ENCODE measurements at regions not wholly inside any gene's neighbourhood (a gene's known extent, or its start where the extent isn't known, plus 50 kb on each side); places are given as distances from the start of the nearest gene placed in this dataset.

- ATAC-seq (ENCODE audit: low read depth) (no peak), DNase-seq (no peak)
- Mint-ChIP-seq H3K9me3 (ENCODE audit: insufficient read depth) (no peaks in the 10 kb centered on the region), H3K4me1 (no peaks in the 10 kb centered on the region), H3K27ac (no peak overlapping the region), H3K27me3 (no peaks in the 10 kb centered on the region), H3K4me3 (no peak overlapping the region)
- Histone ChIP-seq H3K27ac (ENCODE audit: low read length in 2 of 2) (no peak overlapping the region), H2AFZ (ENCODE audit: insufficient read depth, low read depth, low read length, poor library complexity, severe bottlenecking) (no peak overlapping the region), H3K4me2 (replicated peaks; ENCODE audit: low read depth, low read length, poor library complexity, severe bottlenecking) (no peak overlapping the region), H4K20me1 (ENCODE audit: control insufficient read depth, insufficient read depth, low read length, poor library complexity, severe bottlenecking) (no peaks in the 10 kb centered on the region), H3K9me3 (ENCODE audit: control extremely low read depth in 1 of 3, control insufficient read depth in 2 of 3, insufficient read depth in 1 of 3, low read length in 2 of 3) (no peaks in the 10 kb centered on the region), H3K4me1 (ENCODE audit: control insufficient read depth in 2 of 2, insufficient read depth in 2 of 2, low read length in 2 of 2) (no peaks in the 10 kb centered on the region), H3K27me3 (replicated peaks in 1 of 4; ENCODE audit: control extremely low read depth in 1 of 4, control insufficient read depth in 3 of 4, insufficient read depth in 4 of 4, low read length in 3 of 4) (no peaks in the 10 kb centered on the region), H3K36me3 (replicated peaks in 1 of 2; ENCODE audit: control extremely low read depth in 1 of 2, control insufficient read depth in 1 of 2, extremely low read depth in 1 of 2, insufficient read depth in 2 of 2, low read length in 1 of 2) (no peaks in the 10 kb centered on the region), H3K9ac (ENCODE audit: low read length) (no peak overlapping the region), H3K79me2 (ENCODE audit: control insufficient read depth, insufficient read depth, low read length) (no peaks in the 10 kb centered on the region), H3K4me3 (ENCODE audit: control extremely low read depth in 1 of 5, extremely low read depth in 1 of 5, insufficient read depth in 1 of 5, low read depth in 2 of 5, low read length in 4 of 5) (no peak overlapping the region)
- TF ChIP-seq EZH2 (IDR thresholded peaks at IDR 0.05; ENCODE audit: borderline replicate concordance, insufficient read depth, low read depth, low read length, poor library complexity, severe bottlenecking) (no peak), CTCF (IDR thresholded peaks at IDR 0.05) (no peak)
- CTCF ChIA-PET: no interaction called here
- POLR2A ChIA-PET: no interaction called here
- intact Hi-C loops (cut with micrococcal nuclease): no loop called here
- 85% methylated on average over 7 of the region's 8 CpGs for WGBS (ENCODE audit: insufficient coverage)
Measured at GRCh38 chr20:54773643-54774000, 298.2 kb downstream of the DOK5 start.

GRCh38 chr20:54772893-54773642 lies 297.7 kb downstream of the DOK5 start:
- Histone ChIP-seq H3K4me3 (ENCODE audit: control extremely low read depth in 1 of 5, extremely low read depth in 1 of 5, insufficient read depth in 1 of 5, low read depth in 2 of 5, low read length in 4 of 5) (no peak overlapping the region), H3K36me3 (replicated peaks in 1 of 2; ENCODE audit: control extremely low read depth in 1 of 2, control insufficient read depth in 1 of 2, extremely low read depth in 1 of 2, insufficient read depth in 2 of 2, low read length in 1 of 2) (no peaks in the 10 kb centered on the region), H3K9me3 (ENCODE audit: control extremely low read depth in 1 of 3, control insufficient read depth in 2 of 3, insufficient read depth in 1 of 3, low read length in 2 of 3) (no peaks in the 10 kb centered on the region), H3K79me2 (ENCODE audit: control insufficient read depth, insufficient read depth, low read length) (no peaks in the 10 kb centered on the region), H3K27me3 (replicated peaks in 1 of 4; ENCODE audit: control extremely low read depth in 1 of 4, control insufficient read depth in 3 of 4, insufficient read depth in 4 of 4, low read length in 3 of 4) (no peaks in the 10 kb centered on the region), H4K20me1 (ENCODE audit: control insufficient read depth, insufficient read depth, low read length, poor library complexity, severe bottlenecking) (no peaks in the 10 kb centered on the region), H3K4me2 (replicated peaks; ENCODE audit: low read depth, low read length, poor library complexity, severe bottlenecking) (no peak overlapping the region), H3K4me1 (ENCODE audit: control insufficient read depth in 2 of 2, insufficient read depth in 2 of 2, low read length in 2 of 2) (no peaks in the 10 kb centered on the region), H3K9ac (ENCODE audit: low read length) (no peak overlapping the region), H3K27ac (ENCODE audit: low read length in 2 of 2) (no peak overlapping the region), H2AFZ (ENCODE audit: insufficient read depth, low read depth, low read length, poor library complexity, severe bottlenecking) (no peak overlapping the region)
- POLR2A ChIA-PET: no interaction called here
- H3K27me3 Mint-ChIP-seq: no peaks in the 10 kb centered on the region
- CTCF ChIA-PET: no interaction called here
- ATAC-seq (ENCODE audit: low read depth) (no peak), DNase-seq (no peak)
- H3K27ac Mint-ChIP-seq: no peak overlapping the region
- no CpG with 5 or more reads among the region's 4 CpGs for WGBS (ENCODE audit: insufficient coverage)
- H3K4me3 Mint-ChIP-seq: no peak overlapping the region
- intact Hi-C loops (cut with micrococcal nuclease): no loop called here
- H3K4me1 Mint-ChIP-seq: no peaks in the 10 kb centered on the region
- H3K9me3 Mint-ChIP-seq (ENCODE audit: insufficient read depth): no peaks in the 10 kb centered on the region
- TF ChIP-seq CTCF (IDR thresholded peaks at IDR 0.05) (no peak), EZH2 (IDR thresholded peaks at IDR 0.05; ENCODE audit: borderline replicate concordance, insufficient read depth, low read depth, low read length, poor library complexity, severe bottlenecking) (no peak)
